ENCODE measurements at regions not wholly inside any gene's neighbourhood (a gene's known extent, or its start where the extent isn't known, plus 50 kb on each side); places are given as distances from the start of the nearest gene placed in this dataset.
"Not testable (repeated sequence)": the region's sequence is repeated elsewhere in the genome, so short reads cannot be mapped to it uniquely, and the experiment has no call there.

- no peaks in the 10 kb centered on the region for H3K36me3 ChIP-seq (replicated peaks)
- in situ Hi-C loops (cut with HindIII; ENCODE audit: low pct_ligation_motif_present, low sequenced_read_pairs), result no loop called here
- TF ChIP-seq CTCF (IDR thresholded peaks at IDR 0.05; ENCODE audit: low read depth, low read length, missing control alignments), result no peak
- no peaks in the 10 kb centered on the region for H3K27me3 ChIP-seq (replicated peaks)
- no peak overlapping the region for H3K27ac ChIP-seq
- DNase-seq, result no peak
- H3K4me3 ChIP-seq (ENCODE audit: low read depth, low read length), result no peak overlapping the region
Observed at GRCh38 chr10:121392657-121393056, 205.6 kb downstream of the FGFR2 start.

DNA sequence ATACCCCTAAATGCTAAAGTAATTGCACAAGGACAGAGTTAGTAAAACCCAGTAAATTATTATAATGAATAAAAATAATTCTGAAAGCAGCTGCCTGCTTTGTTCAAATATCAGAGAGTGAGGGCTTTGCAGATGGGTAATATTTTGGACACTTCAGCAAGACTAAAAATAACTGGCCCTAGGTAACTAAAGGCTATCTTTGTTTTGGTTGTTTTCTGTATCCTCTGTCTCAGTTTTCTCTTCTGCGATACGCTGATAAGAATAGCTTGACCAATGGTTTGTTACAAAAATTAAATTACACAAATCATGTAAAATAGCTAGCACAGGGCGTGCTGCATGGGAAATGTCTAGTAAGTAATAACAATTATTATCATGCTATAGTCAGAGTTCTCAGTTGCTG, 204.7 kb downstream of the FGFR2 start:
- H3K27me3 ChIP-seq (replicated peaks), result no peaks in the 10 kb centered on the region
- H3K36me3 ChIP-seq (replicated peaks), result no peaks in the 10 kb centered on the region
- DNase-seq, result no peak
- H3K27ac ChIP-seq, result no peak overlapping the region
- in situ Hi-C loops (cut with HindIII; ENCODE audit: low pct_ligation_motif_present, low sequenced_read_pairs), result no loop called here
- no peak for TF ChIP-seq CTCF (IDR thresholded peaks at IDR 0.05; ENCODE audit: low read depth, low read length, missing control alignments)
- H3K4me3 ChIP-seq (ENCODE audit: low read depth, low read length), result no peak overlapping the region

DNA sequence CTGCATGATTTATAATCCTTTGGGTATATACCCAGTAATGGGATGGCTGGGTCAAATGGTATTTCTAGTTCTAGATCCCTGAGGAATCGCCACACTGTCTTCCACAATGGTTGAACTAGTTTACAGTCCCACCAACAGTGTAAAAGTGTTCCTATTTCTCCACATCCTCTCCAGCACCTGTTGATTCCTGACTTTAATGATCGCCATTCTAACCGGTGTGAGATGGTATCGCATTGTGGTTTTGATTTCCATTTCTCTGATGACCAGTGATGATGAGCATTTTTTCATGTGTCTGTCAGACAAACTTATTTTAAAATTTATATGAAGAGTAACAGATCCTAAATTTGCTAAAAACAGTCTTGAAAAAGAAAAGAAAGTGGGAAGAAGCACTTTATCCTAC, 197.7 kb downstream of the FGFR2 start:
- H3K4me3 ChIP-seq (ENCODE audit: low read depth, low read length); H3K27ac ChIP-seq; H3K27me3 ChIP-seq (replicated peaks); in situ Hi-C loops (cut with HindIII; ENCODE audit: low pct_ligation_motif_present, low sequenced_read_pairs); DNase-seq; H3K36me3 ChIP-seq (replicated peaks): not testable (repeated sequence)

DNA sequence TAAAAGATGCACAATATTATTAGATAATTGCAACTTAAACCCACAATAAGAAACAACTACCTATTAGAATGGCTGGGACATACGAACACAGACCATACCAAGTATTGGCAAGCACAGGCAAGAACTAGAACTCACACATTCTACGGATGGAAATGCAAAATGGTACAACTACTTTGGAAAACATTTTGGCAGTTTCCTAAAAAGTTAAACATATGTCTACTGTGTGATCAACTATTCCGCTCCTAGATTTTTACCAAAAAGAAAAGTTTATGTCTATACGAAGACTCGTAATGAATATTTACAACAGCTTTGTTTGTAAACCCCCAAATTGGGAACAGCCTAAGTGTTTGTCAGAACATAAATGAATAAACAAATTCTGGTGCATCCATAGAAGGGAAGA, 194.7 kb downstream of the FGFR2 start:
- no peak for TF ChIP-seq CTCF (IDR thresholded peaks at IDR 0.05; ENCODE audit: low read depth, low read length, missing control alignments)

GRCh38 chr10:121404611-121405010, 193.6 kb downstream of the FGFR2 start:
- in situ Hi-C loops (cut with HindIII; ENCODE audit: low pct_ligation_motif_present, low sequenced_read_pairs), result no loop called here
- H3K36me3 ChIP-seq (replicated peaks), result no peaks in the 10 kb centered on the region
- H3K4me3 ChIP-seq (ENCODE audit: low read depth, low read length), result no peak overlapping the region
- DNase-seq, result no peak
- no peak overlapping the region for H3K27ac ChIP-seq
- no peak for TF ChIP-seq CTCF (IDR thresholded peaks at IDR 0.05; ENCODE audit: low read depth, low read length, missing control alignments)
- no peaks in the 10 kb centered on the region for H3K27me3 ChIP-seq (replicated peaks)

More for the DNA sequence above, 194.7 kb downstream of the FGFR2 start:
- in situ Hi-C loops (cut with HindIII; ENCODE audit: low pct_ligation_motif_present, low sequenced_read_pairs), result no loop called here
- Histone ChIP-seq H3K27ac (no peak overlapping the region), H3K36me3 (replicated peaks) (no peaks in the 10 kb centered on the region), H3K27me3 (replicated peaks) (no peaks in the 10 kb centered on the region), H3K4me3 (ENCODE audit: low read depth, low read length) (no peak overlapping the region)
- DNase-seq, result no peak

DNA sequence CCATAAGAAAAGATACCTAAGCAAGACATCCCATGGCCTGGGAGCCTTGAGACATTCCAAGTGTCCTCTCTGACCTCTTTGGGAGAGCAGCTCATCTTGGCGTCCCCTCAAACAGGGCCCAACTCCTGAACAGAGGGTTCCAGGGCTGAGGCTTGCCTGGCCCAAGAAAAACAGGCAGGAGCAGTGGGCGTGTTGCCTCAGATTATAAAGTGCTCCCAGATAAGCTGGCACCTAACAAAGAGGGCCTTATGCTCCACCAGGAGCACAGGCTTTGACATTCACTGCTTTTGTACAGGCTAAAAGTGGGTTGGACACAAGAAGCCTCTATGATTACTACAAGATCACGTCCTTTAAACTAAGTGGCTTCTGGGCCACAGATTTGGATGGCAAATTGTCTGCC, 193.1 kb downstream of the FGFR2 start:
- DNase-seq, result no peak
- TF ChIP-seq CTCF (IDR thresholded peaks at IDR 0.05; ENCODE audit: low read depth, low read length, missing control alignments), result no peak
- no peaks in the 10 kb centered on the region for H3K27me3 ChIP-seq (replicated peaks)
- no peaks in the 10 kb centered on the region for H3K36me3 ChIP-seq (replicated peaks)
- H3K27ac ChIP-seq, result no peak overlapping the region
- H3K4me3 ChIP-seq (ENCODE audit: low read depth, low read length), result no peak overlapping the region
- in situ Hi-C loops (cut with HindIII; ENCODE audit: low pct_ligation_motif_present, low sequenced_read_pairs), result no loop called here
